GM21447 (cell line): ENCODE measurements at regions not wholly inside any gene's neighbourhood (a gene's known extent, or its start where the extent isn't known, plus 50 kb on each side); places are given as distances from the start of the nearest gene placed in this dataset.
"Not testable (repeated sequence)": the region's sequence is repeated elsewhere in the genome, so short reads cannot be mapped to it uniquely, and the experiment has no call there.

Source experiments
- ATAC-seq: cut with Tn5 transposase; IDR thresholded peaks from one replicate; pipeline ENCODE4 v1.9.1; 2021; ENCODE audit not compliant: unreplicated experiment

- no peak for ATAC-seq
Measured at GRCh38 chr7:149607683-149608082, 110.1 kb upstream of the ZNF746 start.

- no peak for ATAC-seq
Measured at GRCh38 chr7:149606826-149607225, 109.2 kb upstream of the ZNF746 start.

- ATAC-seq: no peak
Measured at GRCh38 chr7:149605696-149606095, 108.1 kb upstream of the ZNF746 start.

GRCh38 chr7:149604521-149604920, 106.9 kb upstream of the ZNF746 start:
- ATAC-seq: no peak

GRCh38 chr7:149600669-149601330, 103.2 kb upstream of the ZNF746 start:
- peak; percentile 96 for ATAC-seq

- ATAC-seq: no peak
Measured at GRCh38 chr7:149599636-149600206, 102.1 kb upstream of the ZNF746 start.

GRCh38 chr7:149598721-149599308, 101.2 kb upstream of the ZNF746 start:
- ATAC-seq: no peak

- ATAC-seq: not testable (repeated sequence)
Measured at GRCh38 chr7:149597789-149598188, 100.2 kb upstream of the ZNF746 start.

- no peak for ATAC-seq
Measured at GRCh38 chr7:149595541-149595940, 97.9 kb upstream of the ZNF746 start.

- no peak for ATAC-seq
Measured at GRCh38 chr7:149595078-149595477, 97.5 kb upstream of the ZNF746 start.

- ATAC-seq: no peak
Measured at GRCh38 chr7:149588930-149589329, 91.3 kb upstream of the ZNF746 start.

GRCh38 chr7:149586646-149587645, 89.3 kb upstream of the ZNF746 start:
- ATAC-seq: no peak

GRCh38 chr7:149584530-149584929, 86.9 kb upstream of the ZNF746 start:
- no peak for ATAC-seq

- no peak for ATAC-seq
Measured at GRCh38 chr7:149584009-149584408, 86.4 kb upstream of the ZNF746 start.

- no peak for ATAC-seq
Measured at GRCh38 chr7:149580328-149580727, 82.7 kb upstream of the ZNF746 start.

GRCh38 chr7:149579365-149579764, 81.8 kb upstream of the ZNF746 start:
- not testable (repeated sequence) for ATAC-seq

- ATAC-seq: not testable (repeated sequence)
Measured at GRCh38 chr7:149574428-149574827, 76.8 kb upstream of the ZNF746 start.

GRCh38 chr7:149573519-149573918, 75.9 kb upstream of the ZNF746 start:
- ATAC-seq: no peak

GRCh38 chr7:149572920-149573319, 75.3 kb upstream of the ZNF746 start:
- not testable (repeated sequence) for ATAC-seq

- no peak for ATAC-seq
Measured at GRCh38 chr7:149570784-149571183, 73.2 kb upstream of the ZNF746 start.

- ATAC-seq: no peak
Measured at GRCh38 chr7:149569726-149570422, 72.3 kb upstream of the ZNF746 start.
